ENCODE measurements at regions not wholly inside any gene's neighbourhood (a gene's known extent, or its start where the extent isn't known, plus 50 kb on each side); places are given as distances from the start of the nearest gene placed in this dataset.

GRCh38 chr14:99038431-99038820, 233.6 kb downstream of the BCL11B start:
- DNase-seq: no peak

- no peak for DNase-seq
These were observed 232.5 kb downstream of the BCL11B start for GRCh38 chr14:99039331-99040041.

DNA sequence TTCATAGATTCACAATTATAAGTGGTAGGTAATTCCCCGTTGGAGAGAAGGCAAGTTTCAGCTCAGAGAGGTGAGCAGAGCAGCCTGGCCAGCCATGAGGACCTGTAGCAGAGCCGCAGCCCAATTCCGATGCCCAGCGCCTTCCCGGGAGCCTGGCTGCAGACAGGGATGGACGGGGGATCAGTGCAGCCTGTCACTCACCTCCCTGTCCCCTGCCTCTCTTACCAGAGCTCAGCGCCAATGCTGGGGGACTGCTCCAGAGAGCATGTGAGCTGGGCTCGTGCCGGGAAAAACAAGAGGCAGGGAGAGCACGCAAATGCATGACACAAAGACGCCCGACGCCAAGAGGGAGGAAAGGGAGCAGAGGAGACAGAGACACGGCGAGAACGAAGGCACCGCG, 231.9 kb downstream of the BCL11B start:
- DNase-seq: no peak

DNA sequence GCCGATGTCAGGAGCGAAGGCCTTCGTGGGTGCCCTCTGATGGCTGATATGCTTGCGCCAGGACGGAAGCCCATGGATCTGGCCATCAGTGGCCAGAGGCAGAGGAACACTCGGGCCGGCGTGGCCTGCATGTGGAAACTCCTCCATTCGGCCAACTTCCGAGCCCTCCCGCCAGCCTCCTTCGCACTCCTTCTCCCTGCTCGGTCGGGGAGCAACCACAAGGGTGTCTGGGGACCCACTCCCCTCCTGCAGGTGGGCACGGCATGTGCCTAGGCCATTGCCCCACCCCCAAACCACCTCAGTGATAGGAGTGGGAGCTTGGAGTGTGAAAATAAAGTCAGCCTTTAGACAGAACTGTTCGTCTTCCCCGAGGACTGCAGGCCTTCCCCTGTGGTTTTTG, 231.3 kb downstream of the BCL11B start:
- DNase-seq: no peak

- no peak for DNase-seq
These were observed 230.7 kb downstream of the BCL11B start for GRCh38 chr14:99041141-99041819.

- no peak for DNase-seq
These were observed 230.2 kb downstream of the BCL11B start for GRCh38 chr14:99041820-99042174.

DNA sequence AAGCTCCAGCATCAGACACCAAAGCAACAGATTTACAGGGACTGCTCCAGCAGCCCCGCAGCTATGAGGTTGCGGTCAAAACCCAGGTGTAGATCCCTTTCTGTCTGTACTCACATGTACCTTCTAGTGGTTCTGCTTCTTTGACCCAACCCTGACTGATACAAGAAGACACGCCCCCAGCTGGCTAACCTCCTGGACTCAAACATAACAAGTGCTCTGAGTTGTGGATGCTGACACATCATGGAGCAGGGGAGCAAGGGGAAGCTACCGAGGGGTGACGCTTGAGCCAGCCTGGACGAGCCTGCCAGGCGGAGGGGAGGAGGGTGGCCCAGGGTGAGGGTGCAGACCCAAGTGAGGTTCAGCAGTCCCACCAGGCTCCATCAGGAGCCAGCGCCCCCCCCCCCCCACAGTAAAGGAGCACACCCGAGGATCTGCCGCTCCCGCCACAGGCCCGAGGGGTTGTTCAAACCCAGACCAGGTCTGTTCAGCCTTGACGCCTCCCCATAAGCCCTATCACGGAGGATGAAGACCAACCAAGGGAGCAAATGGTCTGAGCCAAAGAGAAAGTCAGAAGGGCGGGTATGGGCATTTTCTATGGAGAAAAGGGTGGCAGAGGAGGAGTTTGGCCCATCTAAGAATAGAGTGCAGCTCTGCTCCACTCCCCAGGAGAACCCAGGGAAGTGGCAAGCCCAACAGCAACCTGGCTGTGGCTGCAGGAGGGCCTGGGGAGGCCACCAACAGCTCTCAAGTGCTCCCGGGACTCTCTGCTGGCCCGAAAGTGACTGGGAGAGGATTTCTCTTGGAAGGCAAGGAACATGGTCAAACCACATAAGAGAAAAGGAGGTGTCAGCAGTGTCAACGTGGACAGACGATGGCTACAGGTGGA, 229.4 kb downstream of the BCL11B start:
- DNase-seq: no peak

DNA sequence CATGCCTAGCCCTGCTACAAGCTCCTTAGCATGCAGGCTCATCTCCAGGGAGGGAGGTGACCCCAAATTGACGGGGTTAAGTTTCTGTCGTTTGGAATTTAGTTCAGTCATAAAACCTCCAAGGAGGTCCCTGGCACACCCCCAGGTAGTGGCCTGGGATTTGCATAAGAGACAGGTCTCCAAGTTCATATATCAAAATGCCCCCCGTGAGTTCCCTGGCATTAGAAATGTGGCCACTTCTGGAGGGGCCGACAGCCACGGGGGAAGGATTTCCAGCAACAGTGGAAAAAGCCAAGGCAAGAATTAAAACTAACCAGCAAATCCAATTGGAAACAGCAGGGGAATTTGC, 228.8 kb downstream of the BCL11B start:
- no peak for DNase-seq

- DNase-seq: no peak
These were observed 228.2 kb downstream of the BCL11B start for GRCh38 chr14:99043756-99044155.

- DNase-seq: no peak
These were observed 224.5 kb downstream of the BCL11B start for GRCh38 chr14:99047441-99048031.

DNA sequence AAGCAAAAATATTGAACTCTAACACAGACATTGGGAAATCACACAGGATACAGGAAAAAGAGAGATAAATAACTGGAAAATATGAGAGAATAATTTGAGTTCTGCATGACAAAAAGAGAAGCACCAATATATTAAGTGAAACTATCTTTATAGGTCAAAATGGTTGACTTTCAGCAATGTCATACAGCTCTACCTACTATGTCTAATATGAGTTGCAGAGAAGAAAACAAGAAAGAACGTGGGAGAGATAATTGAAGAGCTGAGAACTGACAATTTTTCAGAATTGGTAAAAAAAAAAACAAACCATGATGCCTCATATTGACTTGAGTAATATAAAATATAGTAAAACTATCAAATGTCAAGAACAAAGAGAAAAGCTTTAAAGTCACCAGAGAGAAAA, 221.7 kb downstream of the BCL11B start:
- no peak for DNase-seq

DNA sequence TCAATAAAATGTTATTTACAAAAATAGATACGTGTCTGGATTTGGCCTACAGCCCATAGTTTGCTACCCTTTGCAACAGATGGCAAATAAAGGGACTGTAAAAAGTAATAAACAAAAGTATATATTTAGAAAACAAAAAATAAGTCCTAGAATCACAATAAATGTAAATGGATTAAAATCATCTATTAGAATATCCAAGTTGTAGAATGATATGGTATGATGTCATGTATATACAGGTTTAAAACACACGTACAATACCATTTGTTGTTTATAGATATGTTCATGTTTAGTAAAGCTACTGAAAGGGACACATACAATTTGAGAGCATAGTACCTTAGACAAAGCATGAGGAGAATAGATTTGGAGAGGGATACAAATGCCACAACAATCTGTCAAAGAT, 219.5 kb downstream of the BCL11B start:
- DNase-seq: no peak

GRCh38 chr14:99055019-99055418, 217.0 kb downstream of the BCL11B start:
- no peak for DNase-seq

- DNase-seq: no peak
These were observed 216.2 kb downstream of the BCL11B start for GRCh38 chr14:99055816-99056215.

DNA sequence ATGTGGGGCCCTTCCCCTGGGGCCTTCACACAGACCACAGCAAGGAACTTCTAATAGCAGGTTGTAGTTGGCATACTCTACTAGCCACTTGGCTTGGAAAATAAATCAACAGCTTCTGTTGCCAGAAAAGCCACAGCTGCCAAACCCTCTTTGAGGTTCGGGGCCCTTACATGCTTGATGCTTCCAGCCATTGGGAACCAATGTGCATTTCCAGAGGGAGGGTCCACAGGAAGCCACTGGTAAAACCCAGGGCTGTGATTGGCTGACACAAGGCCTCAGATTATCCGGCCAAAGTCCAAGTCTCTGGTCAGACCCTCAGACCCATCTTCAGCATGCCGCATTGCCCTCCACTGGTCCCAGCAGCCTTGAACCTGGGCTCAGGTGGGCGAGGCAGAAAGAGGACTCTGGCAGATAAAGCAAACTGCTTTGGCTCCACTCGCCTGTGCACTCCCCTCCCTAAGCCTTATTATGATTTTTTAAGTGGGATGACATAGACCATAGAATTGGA, 214.4 kb downstream of the BCL11B start:
- no peak for DNase-seq

DNA sequence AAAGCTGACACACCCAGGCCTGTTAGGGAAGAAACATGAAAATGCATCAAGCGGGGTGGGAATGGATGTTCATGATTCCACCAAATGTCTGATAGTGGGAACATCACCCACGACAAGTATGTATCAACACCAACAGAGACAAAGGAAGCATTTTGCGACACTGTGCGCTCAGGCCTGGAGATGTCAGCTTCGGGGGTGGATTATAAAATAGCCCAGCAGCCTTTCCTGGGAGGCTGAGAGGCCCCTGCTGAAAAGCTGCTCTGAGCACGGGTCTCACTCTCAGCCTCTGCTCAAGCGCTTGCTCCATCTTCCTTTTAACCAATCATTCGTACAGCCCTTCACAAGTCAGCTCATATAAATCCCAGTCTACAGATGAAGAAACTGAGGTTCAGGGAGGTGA, 213.5 kb downstream of the BCL11B start:
- no peak for DNase-seq

- no peak for DNase-seq
These were observed 209.8 kb downstream of the BCL11B start for GRCh38 chr14:99062216-99062615.

DNA sequence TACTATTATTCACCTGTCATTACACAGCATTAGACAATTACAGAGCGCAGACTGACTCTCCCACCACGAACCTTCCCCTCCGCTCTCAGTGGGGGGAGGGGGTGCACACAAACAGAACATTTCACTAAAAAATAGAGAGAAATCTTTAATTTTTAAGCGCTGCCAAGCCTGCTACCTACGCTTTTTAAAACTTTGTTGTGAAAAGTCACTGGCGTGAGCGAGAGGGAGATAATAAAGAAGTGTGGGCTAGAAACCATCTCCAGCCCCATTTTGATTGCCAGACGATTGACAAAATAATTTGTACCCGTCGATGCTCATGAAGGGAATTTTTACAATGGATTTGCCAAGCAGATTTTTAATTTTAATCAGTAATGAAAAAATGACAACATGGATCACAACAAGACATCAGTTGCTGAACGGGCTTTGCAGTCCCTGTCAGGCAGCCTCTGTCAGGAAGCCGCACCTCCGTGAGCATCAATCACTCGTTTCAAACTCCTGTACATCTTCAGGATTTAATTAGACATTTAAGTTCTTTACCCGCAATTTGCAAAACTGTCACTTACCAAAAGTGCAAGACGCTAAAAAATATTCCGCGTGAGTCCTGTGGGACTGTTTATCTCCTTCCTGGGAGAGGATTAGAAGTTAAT, 209.1 kb downstream of the BCL11B start:
- no peak for DNase-seq

DNA sequence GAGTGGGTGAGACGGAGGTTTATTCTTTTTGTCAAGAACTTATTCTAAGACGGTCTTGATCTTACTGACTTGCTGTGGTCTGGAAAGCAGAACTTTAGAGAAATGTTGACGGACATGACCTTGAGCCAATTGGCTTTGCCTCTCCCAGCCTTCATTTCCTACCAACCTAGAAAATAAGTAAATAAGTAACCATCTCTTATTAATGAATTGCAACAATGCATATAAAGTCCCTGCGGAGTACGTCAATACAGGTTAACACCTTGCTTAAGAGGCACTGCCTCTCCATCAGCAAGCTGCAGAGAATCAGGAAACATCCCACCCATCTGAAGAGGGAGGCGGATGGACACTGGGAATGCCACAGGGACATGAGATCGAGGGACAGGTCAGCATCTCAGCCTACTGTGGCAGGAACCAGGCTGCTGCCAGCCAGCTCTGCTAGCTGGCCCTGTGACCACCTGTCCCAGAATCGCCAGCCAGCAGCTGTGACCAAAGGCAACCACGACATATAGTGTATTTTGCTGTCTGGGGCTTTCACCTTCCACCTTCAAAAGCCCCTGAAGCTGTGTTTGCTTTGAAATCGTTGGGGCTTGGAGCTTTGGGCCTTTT, 208.3 kb downstream of the BCL11B start:
- no peak for DNase-seq

DNA sequence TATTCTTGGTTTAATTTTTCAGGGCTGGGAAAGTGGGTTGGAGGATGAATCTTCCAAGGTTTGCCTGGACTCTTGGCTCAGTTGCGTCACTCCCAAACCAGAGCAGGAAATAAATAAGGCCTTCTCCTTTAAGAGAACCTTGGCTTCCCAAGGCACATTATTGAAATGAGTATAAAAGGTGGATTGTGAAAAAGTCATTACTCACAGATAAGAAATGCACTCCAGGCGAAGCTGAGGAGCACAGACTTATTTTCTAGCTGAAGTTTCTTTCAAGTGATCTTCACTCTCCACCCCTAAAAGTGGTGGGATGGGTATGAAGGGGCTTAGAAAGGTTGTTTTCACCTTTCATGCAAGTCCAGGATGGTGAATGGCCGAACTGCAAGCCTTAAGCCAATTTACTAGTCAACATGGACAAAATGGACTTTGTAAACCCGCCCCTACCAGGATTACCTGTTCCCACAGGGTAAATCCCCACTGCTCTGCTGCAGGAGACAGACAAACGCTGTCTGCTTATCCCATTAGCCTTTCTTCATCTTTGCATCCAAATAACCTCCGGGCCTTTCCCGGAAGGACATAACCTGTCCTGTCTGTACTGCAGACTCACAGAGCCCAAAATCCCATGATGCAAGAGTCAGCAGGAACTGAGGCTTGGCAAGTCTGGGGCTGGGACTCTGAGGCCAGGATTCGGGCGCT, 207.6 kb downstream of the BCL11B start:
- DNase-seq: no peak

DNA sequence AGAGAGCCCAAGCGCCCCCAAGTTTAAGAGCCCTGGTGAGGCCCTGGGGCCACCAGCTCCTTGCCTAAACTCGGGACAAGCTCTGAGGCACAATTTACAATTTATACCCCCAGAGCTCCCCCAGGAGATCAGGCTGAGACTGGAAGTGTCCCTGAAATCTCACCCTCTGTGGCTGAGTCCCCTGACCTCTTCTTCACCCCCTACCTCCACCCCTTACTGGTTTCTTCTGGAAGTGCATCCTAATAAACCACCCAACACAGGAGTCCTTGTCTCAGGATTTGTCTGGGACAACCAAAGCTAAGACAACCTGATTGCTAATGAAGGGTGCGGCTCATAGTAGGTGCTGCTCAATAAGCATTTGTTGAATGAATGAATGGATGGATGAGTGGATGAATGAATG, 206.4 kb downstream of the BCL11B start:
- DNase-seq: no peak

DNA sequence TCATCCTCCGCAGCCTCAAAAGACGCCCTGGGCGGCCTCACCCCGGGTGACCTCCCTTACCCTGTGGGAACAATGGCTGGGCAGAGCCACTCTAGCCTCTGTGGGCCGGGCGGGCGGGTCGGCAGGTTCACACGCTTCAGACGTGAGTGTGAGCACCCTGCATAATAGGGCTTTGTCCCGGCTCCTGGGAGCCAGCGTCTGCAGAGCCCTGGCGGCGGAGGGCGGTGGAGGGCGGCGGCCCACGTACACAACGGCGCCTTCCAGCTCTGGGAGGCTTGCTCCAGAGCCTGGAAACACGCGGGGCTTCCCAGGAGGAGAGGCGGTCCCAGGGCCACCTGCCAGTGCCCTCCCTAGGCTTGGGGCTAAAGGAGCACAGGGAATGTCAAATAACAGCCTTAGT, 205.6 kb downstream of the BCL11B start:
- no peak for DNase-seq

Data from DMS53 (cell line).